SK-N-SH (cell line): ENCODE measurements at regions not wholly inside any gene's neighbourhood (a gene's known extent, or its start where the extent isn't known, plus 50 kb on each side); places are given as distances from the start of the nearest gene placed in this dataset.

Experiments used
- CTCF ChIA-PET: fragments of 300-600, 350-600 bp; formaldehyde crosslinking; extraction: SDS; loops from one replicate; lab custom pipeline; 2021; lab: Yijun Ruan, JAX
- POLR2A ChIA-PET: fragments of 350-600 bp; sonication (Branson Sonifier 250); formaldehyde crosslinking; extraction: SDS; loops from one replicate; lab custom pipeline; 2020; ENCODE audit warnings: antibody characterized with exemption, inconsistent platforms; lab: Yijun Ruan, JAX
- DNase-seq: peaks from one replicate; pipeline ENCODE4 v3.0.0; 2012
- H2AFZ ChIP-seq: fragments of 200-600 bp; sonication (generic); 2 replicates; pipeline ENCODE4 v1.8.1; 2016; ENCODE audit warnings: antibody characterized with exemption, mild to moderate bottlenecking, low read depth
- H3F3A ChIP-seq: fragments of 200-600 bp; sonication (generic); replicated peaks from 2 replicates; pipeline ENCODE3; 2016; ENCODE audit warnings: antibody characterized with exemption, mild to moderate bottlenecking; ENCODE audit not compliant: insufficient read depth
- H3K27ac ChIP-seq, 2 experiments: fragments of 200-500 bp in 1 of 2; fragments of 200-600 bp in 1 of 2; sonication (Bioruptor generic) in 1 of 2; sonication (generic), shearing (Covaris generic) in 1 of 2; 2 replicates each; pipeline versions ENCODE4 v1.5.1 to v1.6.1; 2014 to 2016; ENCODE audit warnings: low read depth in 2 of 2, inconsistent platforms in 1 of 2, low read length in 1 of 2, mild to moderate bottlenecking in 1 of 2, mixed read lengths in 1 of 2
- H3K27me3 ChIP-seq: fragments of 200-600 bp; sonication (generic), shearing (Covaris generic); 2 replicates; pipeline ENCODE4 v1.6.1; 2016; ENCODE audit warnings: mixed run types; ENCODE audit not compliant: insufficient read depth
- H3K36me3 ChIP-seq, 2 experiments: fragments of 200-500 bp in 1 of 2; fragments of 200-600 bp in 1 of 2; sonication (Bioruptor generic) in 1 of 2; sonication (generic) in 1 of 2; replicated peaks in 1 of 2; 2 replicates each; pipeline versions ENCODE3 to v1.5.1; 2014 to 2016; ENCODE audit warnings: low read length in 1 of 2, mild to moderate bottlenecking in 1 of 2; ENCODE audit not compliant: insufficient read depth in 2 of 2, control insufficient read depth in 1 of 2
- H3K4me1 ChIP-seq, 2 experiments: fragments of 200-500 bp in 1 of 2; fragments of 200-600 bp in 1 of 2; sonication (Bioruptor generic) in 1 of 2; sonication (generic), shearing (Covaris generic) in 1 of 2; 2 replicates each; pipeline versions ENCODE4 v1.5.1 to v1.6.1; 2014 to 2016; ENCODE audit warnings: low read depth in 1 of 2, low read length in 1 of 2, mixed run types in 1 of 2; ENCODE audit not compliant: insufficient read depth in 2 of 2, control insufficient read depth in 1 of 2
- H3K4me2 ChIP-seq: fragments of 200-600 bp; sonication (generic), shearing (Covaris generic); 2 replicates; pipeline ENCODE4 v1.6.1; 2017; ENCODE audit warnings: mixed run types
- H3K4me3 ChIP-seq, 2 experiments: fragments of 200-500 bp in 1 of 2; fragments of 200-600 bp in 1 of 2; sonication (Bioruptor generic) in 1 of 2; sonication (generic), shearing (Covaris generic) in 1 of 2; 2 replicates each; pipeline versions ENCODE4 v1.5.1 to v1.8.1; 2014 to 2016; ENCODE audit warnings: low read depth in 2 of 2, inconsistent platforms in 1 of 2, low read length in 1 of 2, mild to moderate bottlenecking in 1 of 2, mixed read lengths in 1 of 2, moderate library complexity in 1 of 2
- H3K79me2 ChIP-seq: fragments of 200-600 bp; sonication (generic); 2 replicates; pipeline ENCODE4 v1.8.1; 2017; ENCODE audit warnings: mild to moderate bottlenecking; ENCODE audit not compliant: insufficient read depth
- H3K9ac ChIP-seq: fragments of 200-600 bp; sonication (generic); 2 replicates; pipeline ENCODE4 v1.6.1; 2017; ENCODE audit warnings: mixed run types
- H3K9me2 ChIP-seq: fragments of 200-600 bp; sonication (generic); 2 replicates; pipeline ENCODE4 v1.6.1; 2017; ENCODE audit warnings: mixed run types
- H3K9me3 ChIP-seq: fragments of 200-600 bp; sonication (generic); 2 replicates; pipeline ENCODE4 v1.6.1; 2017; ENCODE audit warnings: mixed run types, mild to moderate bottlenecking, moderate library complexity
- H4K20me1 ChIP-seq: fragments of 200-600 bp; sonication (generic); 2 replicates; pipeline ENCODE4 v1.6.1; 2017; ENCODE audit warnings: mild to moderate bottlenecking, mixed run types; ENCODE audit not compliant: insufficient read depth
- EZH2phosphoT487 ChIP-seq: fragments of 200-600 bp; sonication (generic); IDR thresholded peaks from 2 replicates; pipeline ENCODE4 v1.6.1; 2017; ENCODE audit warnings: low read depth, mixed run types, mild to moderate bottlenecking, antibody characterized with exemption, moderate library complexity, borderline replicate concordance
- FOXM1 ChIP-seq: IDR thresholded peaks from 2 replicates; pipeline ENCODE4 v1.4.0; 2012; ENCODE audit warnings: low read depth, mild to moderate bottlenecking
- GABPA ChIP-seq: IDR thresholded peaks from 2 replicates; pipeline ENCODE4 v1.4.0; 2012; ENCODE audit warnings: low read depth, mild to moderate bottlenecking
- MEF2A ChIP-seq: IDR thresholded peaks from 2 replicates; pipeline ENCODE4 v1.4.0; 2012; ENCODE audit warnings: low read depth, borderline replicate concordance
- NFIC ChIP-seq: IDR thresholded peaks from 2 replicates; pipeline ENCODE4 v1.4.0; 2012; ENCODE audit warnings: borderline replicate concordance
- REST ChIP-seq: IDR thresholded peaks from 2 replicates; pipeline ENCODE4 v1.6.1; 2012; ENCODE audit warnings: mild to moderate bottlenecking, low read depth, low read length, moderate library complexity
- YY1 ChIP-seq: IDR thresholded peaks from 2 replicates; pipeline ENCODE4 v1.4.0; 2012; ENCODE audit warnings: low read depth, mild to moderate bottlenecking
- WGBS: methylation state at CpG from one replicate; pipeline ENCODE4 v1.1.6; 2017; ENCODE audit warnings: low lambda C conversion rate; 5-methylcytosine and 5-hydroxymethylcytosine counted together

GRCh38 chr15:35654332-35654731 is 108.4 kb upstream of the DPH6 start (continued):
- no peak for TF ChIP-seq FOXM1

- Histone ChIP-seq H3K79me2 (no peaks in the 10 kb centered on the region), H3K9ac (no peak overlapping the region), H4K20me1 (no peaks in the 10 kb centered on the region), H3K4me2 (no peak overlapping the region), H3K36me3 (no peaks in the 10 kb centered on the region), H3K4me3 (no peak overlapping the region), H3K9me3 (no peaks in the 10 kb centered on the region), H3K27me3 (no peaks in the 10 kb centered on the region), H3K4me1 (no peaks in the 10 kb centered on the region), H3K27ac (no peak overlapping the region), H3K9me2 (no peaks in the 10 kb centered on the region), H2AFZ (no peak overlapping the region), H3F3A (peaks cover 3% of the 10 kb centered on the region)
- DNase-seq: no peak
- CTCF ChIA-PET: no interaction called here
- 42% methylated on average over 4 of the region's 4 CpGs for WGBS
- POLR2A ChIA-PET: no interaction called here
- no peak for TF ChIP-seq GABPA
- TF ChIP-seq EZH2phosphoT487: no peak
- no peak for TF ChIP-seq MEF2A
These were observed 111.8 kb upstream of the DPH6 start for GRCh38 chr15:35657679-35658311.

GRCh38 chr15:35663956-35664355 is 118.0 kb upstream of the DPH6 start:
- Histone ChIP-seq H3K36me3 (no peaks in the 10 kb centered on the region), H3K9ac (no peak overlapping the region), H3K4me3 (no peak overlapping the region), H3K27ac (no peak overlapping the region), H3K79me2 (no peaks in the 10 kb centered on the region), H3K9me2 (no peaks in the 10 kb centered on the region), H3K27me3 (no peaks in the 10 kb centered on the region), H4K20me1 (no peaks in the 10 kb centered on the region), H3F3A (no peaks in the 10 kb centered on the region), H3K9me3 (no peaks in the 10 kb centered on the region), H3K4me2 (no peak overlapping the region), H2AFZ (no peak overlapping the region), H3K4me1 (no peaks in the 10 kb centered on the region; a peak in 1 of 4 replicates)
- POLR2A ChIA-PET: no interaction called here
- TF ChIP-seq MEF2A (no peak), YY1 (no peak)
- CTCF ChIA-PET: no interaction called here
- DNase-seq: no peak
- WGBS: 59% methylated on average over 2 of the region's 2 CpGs

GRCh38 chr15:35665896-35666536 is 120.1 kb upstream of the DPH6 start:
- ChIA-PET POLR2A (no interaction called here), CTCF (no interaction called here)
- Histone ChIP-seq H3F3A (no peaks in the 10 kb centered on the region), H3K36me3 (no peaks in the 10 kb centered on the region), H4K20me1 (no peaks in the 10 kb centered on the region), H3K27ac (no peak overlapping the region)
- DNase-seq: no peak
- TF ChIP-seq NFIC (no peak), REST (no peak)
- TF ChIP-seq, all 33 proteins: peak for 0
- H3K4me1 ChIP-seq: no peaks in the 10 kb centered on the region; a peak in 1 of 4 replicates
- H3K4me3 ChIP-seq: no peak overlapping the region
- H2AFZ ChIP-seq: no peak overlapping the region
- no peaks in the 10 kb centered on the region for H3K27me3 ChIP-seq
- H3K4me2 ChIP-seq: no peak overlapping the region
- 94% methylated on average over 9 of the region's 9 CpGs for WGBS
- no peak overlapping the region for H3K9ac ChIP-seq
- H3K9me3 ChIP-seq: no peaks in the 10 kb centered on the region
- no peaks in the 10 kb centered on the region for H3K79me2 ChIP-seq
- H3K9me2 ChIP-seq: no peaks in the 10 kb centered on the region
